KMS-11 (cell line): ENCODE measurements at regions not wholly inside any gene's neighbourhood (a gene's known extent, or its start where the extent isn't known, plus 50 kb on each side); places are given as distances from the start of the nearest gene placed in this dataset.

Source experiments
- H2AFZ ChIP-seq: fragments of 200-600 bp; sonication (generic); 2 replicates; pipeline ENCODE4 v1.6.1; 2016; ENCODE audit warnings: antibody characterized with exemption, mixed run types, low read depth
- H3K27ac ChIP-seq: fragments of 200-600 bp; sonication (generic); 2 replicates; pipeline ENCODE4 v1.6.1; 2016; ENCODE audit warnings: mild to moderate bottlenecking, mixed run types
- H3K27me3 ChIP-seq: fragments of 200-600 bp; sonication (generic); 2 replicates; pipeline ENCODE4 v1.6.1; 2017; ENCODE audit warnings: mild to moderate bottlenecking, low read depth, mixed run types, moderate library complexity; ENCODE audit not compliant: insufficient read depth
- H3K36me3 ChIP-seq: fragments of 200-600 bp; sonication (generic); 2 replicates; pipeline ENCODE4 v1.6.1; 2017; ENCODE audit warnings: mild to moderate bottlenecking, mixed run types; ENCODE audit not compliant: insufficient read depth
- H3K4me1 ChIP-seq: fragments of 200-600 bp; sonication (generic); 2 replicates; pipeline ENCODE4 v1.6.1; 2016; ENCODE audit warnings: mild to moderate bottlenecking, low read depth, mixed run types; ENCODE audit not compliant: poor library complexity, severe bottlenecking
- H3K4me2 ChIP-seq: fragments of 200-600 bp; sonication (generic); 2 replicates; pipeline ENCODE4 v1.7.0; 2016; ENCODE audit warnings: mild to moderate bottlenecking, mixed run types
- H3K4me3 ChIP-seq: fragments of 200-600 bp; sonication (generic); IDR thresholded peaks from 2 replicates; pipeline ENCODE4 v1.6.1; 2017; ENCODE audit warnings: low read depth, low read length, mixed read lengths; ENCODE audit not compliant: insufficient read depth
- H3K79me2 ChIP-seq: fragments of 200-600 bp; sonication (generic); 2 replicates; pipeline ENCODE4 v1.6.1; 2016; ENCODE audit warnings: low read depth, mixed run types; ENCODE audit not compliant: insufficient read depth
- H3K9ac ChIP-seq: fragments of 200-600 bp; sonication (generic); 2 replicates; pipeline ENCODE4 v1.6.1; 2016; ENCODE audit warnings: mild to moderate bottlenecking, mixed run types
- H4K20me1 ChIP-seq: fragments of 200-600 bp; sonication (generic); 2 replicates; pipeline ENCODE4 v1.6.1; 2016; ENCODE audit warnings: mild to moderate bottlenecking, mixed run types; ENCODE audit not compliant: insufficient read depth
- CTCF ChIP-seq: fragments of 200-600 bp; sonication (generic); conservative IDR thresholded peaks from 2 replicates; pipeline ENCODE4 v1.6.1; 2017; ENCODE audit warnings: low read depth, mild to moderate bottlenecking, antibody characterized with exemption, low read length, moderate library complexity, mixed read lengths

DNA sequence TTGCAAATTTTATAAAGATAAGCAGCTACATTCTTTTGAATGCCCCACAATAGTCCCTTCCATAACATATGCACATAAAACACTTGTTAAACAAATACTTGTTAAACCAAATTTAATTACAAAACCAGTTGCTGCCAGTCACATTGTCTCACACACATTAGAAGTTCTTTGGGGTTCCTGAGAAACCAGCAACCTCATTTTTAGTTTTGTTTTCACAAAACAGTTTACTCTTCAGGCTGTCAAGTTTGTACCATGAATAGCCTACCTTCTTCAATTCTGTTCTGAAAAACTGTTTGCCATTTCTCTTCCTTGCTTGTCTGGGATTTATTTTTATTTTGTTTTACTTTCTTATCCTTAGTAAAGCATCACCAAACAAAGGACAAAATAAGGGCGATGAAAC, 176.5 kb upstream of the PHF14 start:
- Histone ChIP-seq H3K79me2 (no peaks in the 10 kb centered on the region), H4K20me1 (no peaks in the 10 kb centered on the region), H2AFZ (peak overlapping the region; percentile 85), H3K27ac (peak overlapping the region; percentile 69), H3K4me2 (peak overlapping the region; percentile 98), H3K4me1 (peaks cover 34% of the 10 kb centered on the region), H3K4me3 (no peak overlapping the region), H3K27me3 (no peaks in the 10 kb centered on the region), H3K9ac (peak overlapping the region; percentile 48), H3K36me3 (no peaks in the 10 kb centered on the region)
- no peak for TF ChIP-seq CTCF

GRCh38 chr7:10798044-10798443, 175.6 kb upstream of the PHF14 start:
- Histone ChIP-seq H3K9ac (peak overlapping the region; percentile 48), H3K4me3 (no peak overlapping the region), H3K27ac (peak overlapping the region; percentile 69), H3K4me2 (peak overlapping the region; percentile 98), H4K20me1 (no peaks in the 10 kb centered on the region), H3K79me2 (no peaks in the 10 kb centered on the region), H3K27me3 (no peaks in the 10 kb centered on the region), H3K36me3 (no peaks in the 10 kb centered on the region), H3K4me1 (peaks cover 34% of the 10 kb centered on the region), H2AFZ (peak overlapping the region; percentile 85)
- no peak for TF ChIP-seq CTCF

- H3K4me1 ChIP-seq, result peaks cover 34% of the 10 kb centered on the region
- no peak overlapping the region for H3K27ac ChIP-seq
- no peaks in the 10 kb centered on the region for H3K27me3 ChIP-seq
- no peaks in the 10 kb centered on the region for H4K20me1 ChIP-seq
- no peak overlapping the region for H3K4me2 ChIP-seq
- TF ChIP-seq CTCF, result no peak
- H3K9ac ChIP-seq, result no peak overlapping the region
- no peak overlapping the region for H2AFZ ChIP-seq
- no peaks in the 10 kb centered on the region for H3K79me2 ChIP-seq
- no peak overlapping the region for H3K4me3 ChIP-seq
- no peaks in the 10 kb centered on the region for H3K36me3 ChIP-seq
These were observed 174.2 kb upstream of the PHF14 start for GRCh38 chr7:10799475-10799874.

GRCh38 chr7:10802011-10802410, 171.7 kb upstream of the PHF14 start:
- no peak for TF ChIP-seq CTCF
- Histone ChIP-seq H3K4me2 (no peak overlapping the region), H2AFZ (no peak overlapping the region), H3K4me3 (no peak overlapping the region), H3K9ac (no peak overlapping the region), H3K27ac (no peak overlapping the region), H3K36me3 (no peaks in the 10 kb centered on the region), H3K27me3 (no peaks in the 10 kb centered on the region), H4K20me1 (no peaks in the 10 kb centered on the region), H3K4me1 (peaks cover 20% of the 10 kb centered on the region), H3K79me2 (no peaks in the 10 kb centered on the region)

- Histone ChIP-seq H3K27ac (no peak overlapping the region), H2AFZ (no peak overlapping the region), H3K4me1 (peaks cover 15% of the 10 kb centered on the region), H3K4me3 (no peak overlapping the region), H3K79me2 (no peaks in the 10 kb centered on the region), H4K20me1 (no peaks in the 10 kb centered on the region), H3K36me3 (no peaks in the 10 kb centered on the region), H3K27me3 (no peaks in the 10 kb centered on the region), H3K9ac (no peak overlapping the region), H3K4me2 (no peak overlapping the region)
- no peak for TF ChIP-seq CTCF
These were observed 171.1 kb upstream of the PHF14 start for GRCh38 chr7:10802526-10802925.
